ENCODE measurements at regions not wholly inside any gene's neighbourhood (a gene's known extent, or its start where the extent isn't known, plus 50 kb on each side); places are given as distances from the start of the nearest gene placed in this dataset.

DNA sequence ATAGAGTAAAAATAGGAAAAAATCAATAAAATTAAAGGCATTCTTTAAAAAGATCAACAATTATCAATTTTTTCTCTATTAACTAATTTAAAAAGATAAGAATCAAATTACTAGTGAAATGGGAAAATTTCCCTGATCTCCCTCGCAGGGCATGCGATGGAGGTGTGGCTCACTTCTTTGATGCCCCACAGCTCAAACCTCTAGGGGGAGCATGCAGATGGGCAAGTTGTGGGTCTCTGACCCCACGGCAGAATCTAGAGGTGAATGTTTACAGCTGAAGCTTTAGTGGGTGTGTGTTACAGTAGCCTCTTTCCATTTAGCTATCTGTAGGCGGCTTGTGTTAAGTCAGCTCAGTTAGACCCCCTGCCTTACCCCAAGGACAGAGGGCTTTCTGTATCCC, 1348.8 kb downstream of the PCDH18 start:
- ChIA-PET RAD21 (ENCODE audit: unreplicated experiment) (interaction anchor here (0.7 to 1.3 kb wide), 2 partner anchors 140 to 610 kb away, joined by 3 read pairs; no protein-coding TSS in a partner anchor), SMC1A (ENCODE audit: uncharacterized antibody, unreplicated experiment) (interaction anchor here (2.3 kb wide), 1 partner anchor 681 kb away, joined by 8 read pairs; no protein-coding TSS in a partner anchor), POLR2A (no interaction called here), CTCF (interaction anchor here (1.0 kb wide), 1 partner anchor 20 kb away, joined by 3 read pairs; no protein-coding TSS in a partner anchor)
- peak in 1 of 3 experiments; percentile 28; a peak in 1 of 6 replicates for TF ChIP-seq CTCF (IDR thresholded peaks at IDR 0.05 in 2 of 3, conservative IDR thresholded peaks at IDR 0.05 in 1 of 3; ENCODE audit: control insufficient read depth in 2 of 3, extremely low read depth in 1 of 3, insufficient read depth in 1 of 3, low read depth in 3 of 3, low read length in 3 of 3)
- TF ChIP-seq, protein P1, sequence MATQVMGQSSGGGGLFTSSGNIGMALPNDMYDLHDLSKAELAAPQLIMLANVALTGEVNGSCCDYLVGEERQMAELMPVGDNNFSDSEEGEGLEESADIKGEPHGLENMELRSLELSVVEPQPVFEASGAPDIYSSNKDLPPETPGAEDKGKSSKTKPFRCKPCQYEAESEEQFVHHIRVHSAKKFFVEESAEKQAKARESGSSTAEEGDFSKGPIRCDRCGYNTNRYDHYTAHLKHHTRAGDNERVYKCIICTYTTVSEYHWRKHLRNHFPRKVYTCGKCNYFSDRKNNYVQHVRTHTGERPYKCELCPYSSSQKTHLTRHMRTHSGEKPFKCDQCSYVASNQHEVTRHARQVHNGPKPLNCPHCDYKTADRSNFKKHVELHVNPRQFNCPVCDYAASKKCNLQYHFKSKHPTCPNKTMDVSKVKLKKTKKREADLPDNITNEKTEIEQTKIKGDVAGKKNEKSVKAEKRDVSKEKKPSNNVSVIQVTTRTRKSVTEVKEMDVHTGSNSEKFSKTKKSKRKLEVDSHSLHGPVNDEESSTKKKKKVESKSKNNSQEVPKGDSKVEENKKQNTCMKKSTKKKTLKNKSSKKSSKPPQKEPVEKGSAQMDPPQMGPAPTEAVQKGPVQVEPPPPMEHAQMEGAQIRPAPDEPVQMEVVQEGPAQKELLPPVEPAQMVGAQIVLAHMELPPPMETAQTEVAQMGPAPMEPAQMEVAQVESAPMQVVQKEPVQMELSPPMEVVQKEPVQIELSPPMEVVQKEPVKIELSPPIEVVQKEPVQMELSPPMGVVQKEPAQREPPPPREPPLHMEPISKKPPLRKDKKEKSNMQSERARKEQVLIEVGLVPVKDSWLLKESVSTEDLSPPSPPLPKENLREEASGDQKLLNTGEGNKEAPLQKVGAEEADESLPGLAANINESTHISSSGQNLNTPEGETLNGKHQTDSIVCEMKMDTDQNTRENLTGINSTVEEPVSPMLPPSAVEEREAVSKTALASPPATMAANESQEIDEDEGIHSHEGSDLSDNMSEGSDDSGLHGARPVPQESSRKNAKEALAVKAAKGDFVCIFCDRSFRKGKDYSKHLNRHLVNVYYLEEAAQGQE (IDR thresholded peaks at IDR 0.05; ENCODE audit: low read depth, low read length) = no peak
- in situ Hi-C loops (cut with MboI) = no loop called here
- Histone ChIP-seq H3K27me3 (replicated peaks in 1 of 2; ENCODE audit: control insufficient read depth in 2 of 2, insufficient read depth in 2 of 2, low read length in 1 of 2) (no peaks in the 10 kb centered on the region), H4K20me1 (ENCODE audit: control insufficient read depth, insufficient read depth) (no peaks in the 10 kb centered on the region), H3K27ac (ENCODE audit: control insufficient read depth, insufficient read depth) (no peak overlapping the region), H3K9me3 (replicated peaks; ENCODE audit: control insufficient read depth, insufficient read depth, low read length) (no peaks in the 10 kb centered on the region), H3K9ac (ENCODE audit: control insufficient read depth, insufficient read depth, low read length) (no peak overlapping the region), H3K36me3 (ENCODE audit: control insufficient read depth in 2 of 2, insufficient read depth in 2 of 2, low read length in 1 of 2) (no peaks in the 10 kb centered on the region), H3K4me2 (ENCODE audit: control insufficient read depth, insufficient read depth) (no peak overlapping the region), H3K4me1 (ENCODE audit: control insufficient read depth, insufficient read depth, low read length) (no peaks in the 10 kb centered on the region), H3K4me3 (no peak overlapping the region), H2AFZ (ENCODE audit: control insufficient read depth, low read depth, low read length) (no peak overlapping the region), H3K79me2 (ENCODE audit: control insufficient read depth, insufficient read depth, low read length) (no peaks in the 10 kb centered on the region)
- WGBS (ENCODE audit: insufficient coverage, insufficient replicate concordance, low lambda C conversion rate, missing lambda C conversion rate) = 71% methylated on average over 4 of the region's 4 CpGs
- no TSS peak for BruUV-seq (replicated peaks)
- ATAC-seq (peak; percentile 30; the same call in 1 of the 3 replicates), FAIRE-seq (no peak), DNase-seq (ENCODE audit: low read depth, low spot score) (no peak)
- intact Hi-C loops (cut with micrococcal nuclease; ENCODE audit: unreplicated experiment) = no loop called here
